VCaP (cell line): ENCODE measurements at regions not wholly inside any gene's neighbourhood (a gene's known extent, or its start where the extent isn't known, plus 50 kb on each side); places are given as distances from the start of the nearest gene placed in this dataset.
A peak's percentile ranks its signal among the peaks of the same experiment; 100 is the strongest.

Experiments used
- H3K27ac ChIP-seq: fragments of 450-650 bp; 2 replicates; pipeline ENCODE4 v1.5.1; 2017
- CTCF ChIP-seq: fragments of 450-650 bp; conservative IDR thresholded peaks from 2 replicates; pipeline ENCODE4 v1.5.1; 2017; ENCODE audit warnings: mild to moderate bottlenecking, moderate library complexity

GRCh38 chr11:70642266-70642665 is 243.9 kb downstream of the CTTN start:
- no peak for TF ChIP-seq CTCF

GRCh38 chr11:70643642-70644041 is 245.3 kb downstream of the CTTN start:
- no peak overlapping the region for H3K27ac ChIP-seq
- no peak for TF ChIP-seq CTCF

More at GRCh38 chr11:70642266-70642665, 243.9 kb downstream of the CTTN start:
- H3K27ac ChIP-seq, result no peak overlapping the region

GRCh38 chr11:70644343-70645060 is 246.2 kb downstream of the CTTN start:
- H3K27ac ChIP-seq, result no peak overlapping the region
- TF ChIP-seq CTCF, result no peak

GRCh38 chr11:70645537-70645936 is 247.2 kb downstream of the CTTN start:
- no peak for TF ChIP-seq CTCF
- H3K27ac ChIP-seq, result no peak overlapping the region

DNA sequence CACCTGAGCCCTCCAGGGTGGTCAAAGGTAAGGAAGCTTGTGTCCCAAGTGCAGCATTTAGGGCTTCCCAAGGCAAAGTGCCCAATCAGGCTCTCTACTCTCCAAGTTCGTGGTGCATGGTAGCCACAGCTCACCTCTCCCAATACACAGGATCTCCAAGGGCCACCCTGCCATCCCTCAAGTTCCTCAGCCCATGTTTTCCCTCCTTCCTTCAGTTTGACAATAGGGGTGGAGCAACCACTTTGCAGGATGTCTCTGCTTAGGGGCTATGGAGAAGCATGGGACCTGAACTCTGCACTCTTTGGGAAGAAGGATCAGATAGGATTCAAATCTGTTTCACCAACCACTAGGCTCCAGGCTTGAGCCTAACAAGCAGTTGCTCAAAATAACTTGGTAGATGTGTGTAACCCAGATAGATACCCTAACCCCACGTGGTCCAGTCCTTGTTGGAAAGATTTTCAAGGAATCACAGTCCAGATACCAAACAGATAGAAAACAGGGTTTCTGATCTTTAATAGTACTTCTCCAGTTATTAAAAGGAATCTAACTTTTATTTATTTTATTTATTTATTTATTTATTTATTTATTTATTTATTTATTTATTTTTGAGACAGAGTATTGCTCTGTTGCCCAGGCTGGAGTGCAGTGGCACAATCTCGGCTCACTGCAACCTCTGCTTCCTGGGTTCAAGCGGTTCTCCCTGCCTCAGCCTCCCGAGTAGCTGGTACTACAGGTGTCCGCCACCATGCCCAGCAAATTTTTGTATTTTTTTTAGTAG is 248.1 kb downstream of the CTTN start:
- no peak overlapping the region for H3K27ac ChIP-seq
- TF ChIP-seq CTCF, result no peak

- H3K27ac ChIP-seq, result peak overlapping the region; percentile 21; the same call in 1 of the 2 replicates
- TF ChIP-seq CTCF, result no peak
Measured at GRCh38 chr11:70647188-70648166, 249.1 kb downstream of the CTTN start.
